WTC11 (cell line): ENCODE measurements at regions not wholly inside any gene's neighbourhood (a gene's known extent, or its start where the extent isn't known, plus 50 kb on each side); places are given as distances from the start of the nearest gene placed in this dataset.

ENCODE experiments used
- TF ChIP-seq, protein P1 (sequence below): fragments of 200-600 bp; IDR thresholded peaks from 2 replicates; pipeline ENCODE4 v1.8.0; 2022; ENCODE audit warnings: antibody characterized with exemption
- TF ChIP-seq, protein P2 (sequence below): sonication (generic); formaldehyde crosslinking; IDR thresholded peaks from 2 replicates; pipeline ENCODE4 v1.8.1; 2022; ENCODE audit warnings: missing genetic modification reagents, borderline replicate concordance

DNA sequence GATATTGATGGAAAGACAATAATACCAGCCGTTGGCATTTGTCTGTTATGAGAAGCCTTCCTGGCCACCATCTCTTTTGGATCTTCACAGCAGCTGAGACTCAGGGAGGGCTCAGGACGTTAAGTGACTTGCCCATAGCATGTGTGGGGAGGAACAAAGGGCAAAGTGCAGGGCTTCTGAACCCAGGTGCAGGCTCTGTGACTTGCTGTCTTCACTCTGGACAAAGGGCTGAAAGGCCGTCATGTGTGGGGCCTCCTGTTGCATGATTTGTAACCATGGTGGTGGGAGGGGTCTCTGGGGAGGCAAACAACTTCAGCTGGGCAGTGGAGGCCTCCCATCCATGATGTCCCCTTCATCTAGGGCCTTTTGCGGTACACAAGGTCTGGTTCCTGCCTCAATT, 65.5 kb upstream of the SIX2 start:
- TF ChIP-seq, protein P1, sequence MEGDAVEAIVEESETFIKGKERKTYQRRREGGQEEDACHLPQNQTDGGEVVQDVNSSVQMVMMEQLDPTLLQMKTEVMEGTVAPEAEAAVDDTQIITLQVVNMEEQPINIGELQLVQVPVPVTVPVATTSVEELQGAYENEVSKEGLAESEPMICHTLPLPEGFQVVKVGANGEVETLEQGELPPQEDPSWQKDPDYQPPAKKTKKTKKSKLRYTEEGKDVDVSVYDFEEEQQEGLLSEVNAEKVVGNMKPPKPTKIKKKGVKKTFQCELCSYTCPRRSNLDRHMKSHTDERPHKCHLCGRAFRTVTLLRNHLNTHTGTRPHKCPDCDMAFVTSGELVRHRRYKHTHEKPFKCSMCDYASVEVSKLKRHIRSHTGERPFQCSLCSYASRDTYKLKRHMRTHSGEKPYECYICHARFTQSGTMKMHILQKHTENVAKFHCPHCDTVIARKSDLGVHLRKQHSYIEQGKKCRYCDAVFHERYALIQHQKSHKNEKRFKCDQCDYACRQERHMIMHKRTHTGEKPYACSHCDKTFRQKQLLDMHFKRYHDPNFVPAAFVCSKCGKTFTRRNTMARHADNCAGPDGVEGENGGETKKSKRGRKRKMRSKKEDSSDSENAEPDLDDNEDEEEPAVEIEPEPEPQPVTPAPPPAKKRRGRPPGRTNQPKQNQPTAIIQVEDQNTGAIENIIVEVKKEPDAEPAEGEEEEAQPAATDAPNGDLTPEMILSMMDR = no peak
- TF ChIP-seq, protein P2, sequence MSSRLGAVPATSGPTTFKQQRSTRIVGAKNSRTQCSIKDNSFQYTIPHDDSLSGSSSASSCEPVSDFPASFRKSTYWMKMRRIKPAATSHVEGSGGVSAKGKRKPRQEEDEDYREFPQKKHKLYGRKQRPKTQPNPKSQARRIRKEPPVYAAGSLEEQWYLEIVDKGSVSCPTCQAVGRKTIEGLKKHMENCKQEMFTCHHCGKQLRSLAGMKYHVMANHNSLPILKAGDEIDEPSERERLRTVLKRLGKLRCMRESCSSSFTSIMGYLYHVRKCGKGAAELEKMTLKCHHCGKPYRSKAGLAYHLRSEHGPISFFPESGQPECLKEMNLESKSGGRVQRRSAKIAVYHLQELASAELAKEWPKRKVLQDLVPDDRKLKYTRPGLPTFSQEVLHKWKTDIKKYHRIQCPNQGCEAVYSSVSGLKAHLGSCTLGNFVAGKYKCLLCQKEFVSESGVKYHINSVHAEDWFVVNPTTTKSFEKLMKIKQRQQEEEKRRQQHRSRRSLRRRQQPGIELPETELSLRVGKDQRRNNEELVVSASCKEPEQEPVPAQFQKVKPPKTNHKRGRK = no peak
